Fibroblast of pulmonary artery (primary cell): ENCODE measurements at regions not wholly inside any gene's neighbourhood (a gene's known extent, or its start where the extent isn't known, plus 50 kb on each side); places are given as distances from the start of the nearest gene placed in this dataset.

ENCODE experiments used
- DNase-seq: peaks from one replicate; pipeline ENCODE4 v3.0.0-alpha.2; 2010; ENCODE audit warnings: low read depth
- H3K4me3 ChIP-seq: replicated peaks from 2 replicates; pipeline ENCODE4 v1.5.1; 2011; ENCODE audit warnings: low read depth, mild to moderate bottlenecking, control low read depth, low read length, moderate library complexity
- TF ChIP-seq, protein P1 (sequence below): IDR thresholded peaks from 2 replicates; pipeline ENCODE4 v1.5.1; 2011; ENCODE audit warnings: mild to moderate bottlenecking, control low read depth, low read length, inconsistent platforms; ENCODE audit errors: missing control alignments

DNA sequence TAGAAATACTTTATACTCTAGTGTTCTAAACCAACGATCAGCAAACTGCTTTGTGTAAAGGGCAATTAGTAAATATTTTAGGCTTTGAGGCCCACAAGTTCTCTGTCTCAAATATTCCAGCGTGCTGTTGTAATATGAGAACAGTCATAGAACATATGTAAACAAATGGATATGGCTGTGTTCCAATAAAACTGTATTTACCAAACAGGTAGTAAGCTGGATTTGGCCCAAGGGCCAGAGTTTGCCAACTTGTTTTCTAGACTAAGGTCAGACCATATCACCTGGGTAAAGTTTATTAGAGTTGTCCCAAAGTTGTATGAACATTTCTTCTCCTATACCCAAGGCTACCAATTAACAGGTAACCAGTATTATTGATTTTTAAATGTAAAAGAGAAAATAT is 303.2 kb upstream of the MC4R start:
- H3K4me3 ChIP-seq, result no peak overlapping the region
- TF ChIP-seq, protein P1, sequence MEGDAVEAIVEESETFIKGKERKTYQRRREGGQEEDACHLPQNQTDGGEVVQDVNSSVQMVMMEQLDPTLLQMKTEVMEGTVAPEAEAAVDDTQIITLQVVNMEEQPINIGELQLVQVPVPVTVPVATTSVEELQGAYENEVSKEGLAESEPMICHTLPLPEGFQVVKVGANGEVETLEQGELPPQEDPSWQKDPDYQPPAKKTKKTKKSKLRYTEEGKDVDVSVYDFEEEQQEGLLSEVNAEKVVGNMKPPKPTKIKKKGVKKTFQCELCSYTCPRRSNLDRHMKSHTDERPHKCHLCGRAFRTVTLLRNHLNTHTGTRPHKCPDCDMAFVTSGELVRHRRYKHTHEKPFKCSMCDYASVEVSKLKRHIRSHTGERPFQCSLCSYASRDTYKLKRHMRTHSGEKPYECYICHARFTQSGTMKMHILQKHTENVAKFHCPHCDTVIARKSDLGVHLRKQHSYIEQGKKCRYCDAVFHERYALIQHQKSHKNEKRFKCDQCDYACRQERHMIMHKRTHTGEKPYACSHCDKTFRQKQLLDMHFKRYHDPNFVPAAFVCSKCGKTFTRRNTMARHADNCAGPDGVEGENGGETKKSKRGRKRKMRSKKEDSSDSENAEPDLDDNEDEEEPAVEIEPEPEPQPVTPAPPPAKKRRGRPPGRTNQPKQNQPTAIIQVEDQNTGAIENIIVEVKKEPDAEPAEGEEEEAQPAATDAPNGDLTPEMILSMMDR, result no peak
- DNase-seq, result no peak

GRCh38 chr18:60676815-60677214 is 304.2 kb upstream of the MC4R start:
- no peak for DNase-seq
- no peak overlapping the region for H3K4me3 ChIP-seq
- TF ChIP-seq, protein P1, result no peak

GRCh38 chr18:60684843-60685513 is 312.4 kb upstream of the MC4R start:
- H3K4me3 ChIP-seq, result no peak overlapping the region
- TF ChIP-seq, protein P1, result peak; percentile 58
- peak; percentile 54 for DNase-seq

- peak; percentile 1 for DNase-seq
- TF ChIP-seq, protein P1, result no peak
- H3K4me3 ChIP-seq, result no peak overlapping the region
Observed at GRCh38 chr18:60686142-60686541, 313.6 kb upstream of the MC4R start.

- H3K4me3 ChIP-seq, result no peak overlapping the region
- no peak for DNase-seq
- TF ChIP-seq, protein P1, result no peak
Observed at GRCh38 chr18:60691061-60691460, 318.5 kb upstream of the MC4R start.

DNA sequence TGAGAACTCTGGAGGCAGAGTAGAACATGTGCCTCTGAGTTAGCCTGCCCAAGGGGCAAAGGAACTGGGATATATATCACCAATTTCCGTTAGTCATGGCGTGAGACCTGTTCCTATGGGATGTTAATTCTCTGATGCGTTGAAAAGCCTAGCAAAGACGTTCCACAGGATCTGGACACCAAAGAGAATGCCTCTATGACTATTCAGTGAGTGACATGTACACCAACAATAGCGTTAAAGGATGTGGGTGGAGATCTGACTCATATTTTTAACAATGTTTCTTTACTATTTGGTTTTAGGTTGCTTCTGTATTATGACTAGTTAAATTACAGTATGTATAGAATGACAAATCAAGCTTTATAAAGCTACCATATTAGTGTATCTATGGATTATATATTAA is 320.9 kb upstream of the MC4R start:
- TF ChIP-seq, protein P1, result no peak
- DNase-seq, result peak; percentile 17
- no peak overlapping the region for H3K4me3 ChIP-seq

DNA sequence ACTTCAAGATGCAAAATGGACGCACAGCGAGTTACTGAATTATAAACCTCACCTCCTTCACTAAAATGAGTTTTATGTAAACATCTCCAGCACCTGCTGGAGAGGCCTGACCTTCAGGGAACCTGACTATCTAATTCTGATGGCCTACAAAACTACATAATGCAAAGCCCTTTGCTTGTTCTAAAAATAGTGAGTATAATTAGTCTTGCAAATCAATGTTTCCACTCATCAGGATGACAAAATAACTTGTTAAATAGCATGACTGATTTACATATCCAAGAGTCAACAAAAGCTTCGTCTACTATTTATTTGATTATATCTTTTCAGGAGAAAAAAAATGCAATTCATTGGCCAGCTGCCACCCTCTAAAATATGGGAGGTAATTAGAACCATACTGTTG is 326.3 kb upstream of the MC4R start:
- TF ChIP-seq, protein P1, result no peak
- H3K4me3 ChIP-seq, result no peak overlapping the region
- no peak for DNase-seq
